Upper lobe of right lung (tissue), 1 donor: ENCODE measurements at regions not wholly inside any gene's neighbourhood (a gene's known extent, or its start where the extent isn't known, plus 50 kb on each side); places are given as distances from the start of the nearest gene placed in this dataset.
A peak's percentile ranks its signal among the peaks of the same experiment; 100 is the strongest.

Source experiments
- ATAC-seq: fragments of 200-7000 bp; cut with Tn5 transposase; one replicate; pipeline ENCODE4 v1.9.1; 2020; ENCODE audit warnings: mild to moderate bottlenecking, moderate library complexity
- DNase-seq: peaks from one replicate; pipeline ENCODE4 v3.0.0-alpha.2; 2020
- H3K27ac ChIP-seq: fragments of 200-600 bp; one replicate; pipeline ENCODE4 v1.8.0; 2022
- H3K27me3 ChIP-seq: fragments of 200-600 bp; one replicate; pipeline ENCODE4 v1.8.0; 2022; ENCODE audit warnings: mild to moderate bottlenecking
- H3K36me3 ChIP-seq: fragments of 200-600 bp; one replicate; pipeline ENCODE4 v1.8.0; 2022
- H3K4me1 ChIP-seq: fragments of 200-600 bp; one replicate; pipeline ENCODE4 v1.8.0; 2022
- H3K4me3 ChIP-seq: fragments of 200-600 bp; one replicate; pipeline ENCODE4 v1.8.0; 2022; ENCODE audit warnings: mild to moderate bottlenecking
- H3K9me3 ChIP-seq: fragments of 200-600 bp; one replicate; pipeline ENCODE4 v1.8.0; 2022
- intact Hi-C: fragments of 100-400 bp; cut with DNase I; formaldehyde crosslinking; loops from one replicate; pipeline ENCODE4 v1.11.0; 2022
- TF ChIP-seq, protein P1 (sequence below): fragments of 200-600 bp; IDR thresholded peaks from one replicate; pipeline ENCODE4 v1.8.0; 2022; ENCODE audit warnings: antibody characterized with exemption
- donor health status: DM: no; HTN: yes; CAD: no; lungs with severe emphysema.

DNA sequence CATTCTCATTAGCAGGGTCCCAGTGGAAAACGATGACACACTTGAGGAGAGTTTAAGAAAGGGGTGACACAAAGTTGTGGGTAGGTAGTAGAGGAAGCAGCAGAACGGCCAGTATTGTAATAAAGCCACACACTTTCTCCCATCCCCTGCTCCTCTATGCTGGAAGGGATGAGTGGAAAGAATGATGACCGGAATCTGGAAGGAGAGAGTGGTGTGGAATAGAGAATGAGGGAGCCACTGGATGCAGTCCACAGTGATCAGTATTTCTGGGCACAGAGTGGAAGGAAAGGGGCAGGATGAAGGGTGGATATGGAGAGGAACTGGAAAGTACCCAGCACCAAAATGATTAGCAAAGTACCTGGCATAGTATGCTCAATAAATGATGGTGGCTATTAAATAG lies 133.8 kb upstream of the DAB2 start:
- no peak for ATAC-seq
- intact Hi-C loops = no loop called here
- no peaks in the 10 kb centered on the region for H3K27me3 ChIP-seq

DNA sequence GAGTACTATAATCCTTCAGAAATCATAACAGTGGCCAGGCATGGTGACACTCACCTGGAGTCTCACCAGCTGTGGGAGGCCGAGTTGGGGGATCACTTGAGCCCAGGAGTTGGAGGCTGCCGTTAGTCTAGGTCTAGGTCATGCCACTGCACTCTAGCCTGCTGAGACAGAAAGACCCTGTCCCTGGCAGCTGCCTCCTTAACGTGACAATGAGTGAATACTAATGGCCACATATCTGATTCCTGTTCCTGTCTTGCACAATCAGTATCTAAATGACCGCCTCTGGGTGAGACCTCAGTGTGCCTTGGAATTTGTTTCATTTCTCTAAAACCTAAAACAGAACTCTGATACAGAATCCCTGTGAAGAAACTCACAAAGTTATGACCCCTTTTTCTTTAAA lies 131.0 kb upstream of the DAB2 start:
- H3K4me3 ChIP-seq = no peak overlapping the region
- H3K9me3 ChIP-seq = no peaks in the 10 kb centered on the region
- no peak overlapping the region for H3K27ac ChIP-seq
- ATAC-seq (peak; percentile 49), DNase-seq (no peak)
- no peaks in the 10 kb centered on the region for H3K4me1 ChIP-seq
- intact Hi-C loops = no loop called here
- H3K36me3 ChIP-seq = no peaks in the 10 kb centered on the region
- TF ChIP-seq, protein P1, sequence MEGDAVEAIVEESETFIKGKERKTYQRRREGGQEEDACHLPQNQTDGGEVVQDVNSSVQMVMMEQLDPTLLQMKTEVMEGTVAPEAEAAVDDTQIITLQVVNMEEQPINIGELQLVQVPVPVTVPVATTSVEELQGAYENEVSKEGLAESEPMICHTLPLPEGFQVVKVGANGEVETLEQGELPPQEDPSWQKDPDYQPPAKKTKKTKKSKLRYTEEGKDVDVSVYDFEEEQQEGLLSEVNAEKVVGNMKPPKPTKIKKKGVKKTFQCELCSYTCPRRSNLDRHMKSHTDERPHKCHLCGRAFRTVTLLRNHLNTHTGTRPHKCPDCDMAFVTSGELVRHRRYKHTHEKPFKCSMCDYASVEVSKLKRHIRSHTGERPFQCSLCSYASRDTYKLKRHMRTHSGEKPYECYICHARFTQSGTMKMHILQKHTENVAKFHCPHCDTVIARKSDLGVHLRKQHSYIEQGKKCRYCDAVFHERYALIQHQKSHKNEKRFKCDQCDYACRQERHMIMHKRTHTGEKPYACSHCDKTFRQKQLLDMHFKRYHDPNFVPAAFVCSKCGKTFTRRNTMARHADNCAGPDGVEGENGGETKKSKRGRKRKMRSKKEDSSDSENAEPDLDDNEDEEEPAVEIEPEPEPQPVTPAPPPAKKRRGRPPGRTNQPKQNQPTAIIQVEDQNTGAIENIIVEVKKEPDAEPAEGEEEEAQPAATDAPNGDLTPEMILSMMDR = no peak
- H3K27me3 ChIP-seq = no peaks in the 10 kb centered on the region

More for the DNA sequence above, 133.8 kb upstream of the DAB2 start:
- H3K4me1 ChIP-seq = no peaks in the 10 kb centered on the region
- DNase-seq = no peak
- no peaks in the 10 kb centered on the region for H3K36me3 ChIP-seq
- H3K4me3 ChIP-seq = no peak overlapping the region
- TF ChIP-seq, protein P1 = no peak
- H3K27ac ChIP-seq = no peak overlapping the region
- no peaks in the 10 kb centered on the region for H3K9me3 ChIP-seq

DNA sequence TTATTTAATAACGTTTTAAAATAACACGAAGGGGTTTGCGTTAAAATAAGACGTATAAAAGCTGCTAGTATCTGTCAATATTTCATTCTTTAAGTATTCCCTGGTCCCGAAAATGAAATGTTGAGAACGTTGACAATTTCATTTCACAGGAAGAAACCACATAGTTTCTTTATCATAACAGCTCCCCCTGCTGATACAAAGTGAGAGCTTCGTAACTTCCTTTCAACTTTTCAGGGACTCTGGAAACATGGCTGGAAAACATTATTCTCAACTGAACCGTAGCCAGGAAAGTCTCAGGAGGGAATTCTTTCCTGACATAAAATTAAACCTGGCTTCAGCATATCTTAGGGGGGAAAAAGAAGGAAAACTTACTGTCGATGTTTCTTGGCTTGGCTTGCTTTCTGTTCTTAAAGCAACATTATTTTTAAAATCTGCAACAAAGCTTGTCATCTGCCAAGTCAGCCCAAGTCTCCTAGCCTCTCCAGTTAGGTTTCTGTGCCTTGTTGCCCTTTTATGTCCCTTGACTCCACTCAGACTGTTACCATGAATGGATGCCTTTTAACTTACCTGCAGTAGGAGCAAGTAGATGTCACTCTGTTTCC lies 122.9 kb upstream of the DAB2 start:
- TF ChIP-seq, protein P1 = peak; percentile 81
- no peaks in the 10 kb centered on the region for H3K4me1 ChIP-seq
- peak overlapping the region; percentile 27 for H3K27ac ChIP-seq
- H3K27me3 ChIP-seq = no peaks in the 10 kb centered on the region
- ATAC-seq = peak; percentile 85
- intact Hi-C loops = loop anchor here (5.0 kb wide), 1 partner anchor 165 kb away; no protein-coding TSS in a partner anchor
- no peaks in the 10 kb centered on the region for H3K9me3 ChIP-seq
- H3K36me3 ChIP-seq = no peaks in the 10 kb centered on the region
- no peak for DNase-seq
- peak overlapping the region; percentile 15 for H3K4me3 ChIP-seq

DNA sequence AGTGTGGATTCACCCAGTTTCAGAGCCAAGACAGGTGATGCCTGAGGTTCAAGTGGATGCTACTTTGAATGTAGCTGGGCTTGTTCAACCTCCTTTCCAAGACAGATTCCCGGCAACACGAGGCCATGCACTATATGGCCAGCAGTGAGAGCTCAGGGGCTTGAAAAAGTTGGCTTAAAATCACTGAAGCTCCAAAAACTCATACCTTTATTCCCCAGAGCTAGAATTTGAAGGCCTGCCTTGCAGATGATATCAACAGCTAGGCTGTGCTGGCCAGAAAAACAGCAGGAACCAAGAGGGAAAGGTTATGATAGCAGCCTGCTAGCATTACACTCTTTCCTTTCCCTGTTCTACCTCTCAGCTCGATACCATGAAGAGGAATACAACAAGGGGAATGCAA lies 120.2 kb upstream of the DAB2 start:
- intact Hi-C loops = loop anchor here (5.0 kb wide), 1 partner anchor 163 kb away; no protein-coding TSS in a partner anchor
- Histone ChIP-seq H3K4me1 (no peaks in the 10 kb centered on the region), H3K27ac (no peak overlapping the region), H3K27me3 (no peaks in the 10 kb centered on the region), H3K4me3 (no peak overlapping the region), H3K36me3 (no peaks in the 10 kb centered on the region), H3K9me3 (no peaks in the 10 kb centered on the region)
- DNase-seq (no peak), ATAC-seq (no peak)
- TF ChIP-seq, protein P1 = no peak

DNA sequence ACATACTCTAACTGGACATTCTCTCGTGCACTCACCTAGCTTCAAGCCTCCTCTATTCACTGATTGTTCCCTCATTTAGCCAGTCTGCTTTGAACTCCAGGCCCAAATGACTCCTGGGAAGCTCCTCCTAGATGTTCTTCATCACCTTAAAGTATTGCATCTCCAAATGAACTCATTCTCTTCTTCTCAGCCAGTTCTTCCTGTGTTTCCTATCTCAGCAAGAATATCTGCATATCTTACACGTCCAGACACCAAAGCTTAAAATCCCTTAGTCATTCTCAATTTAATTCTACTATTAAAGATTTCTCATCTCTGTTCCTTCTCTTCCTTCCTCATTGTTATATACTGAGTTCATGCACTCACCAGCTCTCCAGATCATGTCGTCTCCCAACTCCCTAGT lies 118.6 kb upstream of the DAB2 start:
- Histone ChIP-seq H3K4me3 (no peak overlapping the region), H3K9me3 (no peaks in the 10 kb centered on the region), H3K36me3 (no peaks in the 10 kb centered on the region), H3K27me3 (no peaks in the 10 kb centered on the region), H3K27ac (peak overlapping the region; percentile 37), H3K4me1 (no peaks in the 10 kb centered on the region)
- TF ChIP-seq, protein P1 = no peak
- ATAC-seq (peak; percentile 39), DNase-seq (no peak)
- intact Hi-C loops = no loop called here
